Bronchial epithelial cell (primary cell): ENCODE measurements at regions not wholly inside any gene's neighbourhood (a gene's known extent, or its start where the extent isn't known, plus 50 kb on each side); places are given as distances from the start of the nearest gene placed in this dataset.

Source experiments
- DNase-seq: peaks from one replicate; pipeline ENCODE4 v3.0.0-alpha.2; 2010; ENCODE audit warnings: low read depth
- FAIRE-seq: peaks from 2 replicates; lab custom pipeline; 2011; peaks lifted over from hg19 to GRCh38; lab: Jason Lieb, UNC
- H3K27me3 ChIP-seq: 2 replicates; pipeline ENCODE4 v1.5.1; 2011; ENCODE audit warnings: low read length; ENCODE audit not compliant: control insufficient read depth, insufficient read depth
- H3K36me3 ChIP-seq: 2 replicates; pipeline ENCODE4 v1.5.1; 2011; ENCODE audit warnings: low read length; ENCODE audit not compliant: control insufficient read depth, insufficient read depth
- H3K4me3 ChIP-seq: 2 replicates; pipeline ENCODE4 v1.5.1; 2011; ENCODE audit warnings: mild to moderate bottlenecking, low read depth, low read length, control low read depth
- CTCF ChIP-seq: IDR thresholded peaks from 2 replicates; pipeline ENCODE4 v1.5.1; 2011; ENCODE audit warnings: mild to moderate bottlenecking, moderate library complexity, low read length, control low read depth, inconsistent platforms; ENCODE audit not compliant: insufficient read depth, severe bottlenecking

GRCh38 chr9:14435871-14436270, 121.9 kb upstream of the NFIB start:
- H3K36me3 ChIP-seq, result no peaks in the 10 kb centered on the region
- no peaks in the 10 kb centered on the region for H3K27me3 ChIP-seq
- no peak for DNase-seq
- FAIRE-seq, result no peak
- no peak overlapping the region for H3K4me3 ChIP-seq
- no peak for TF ChIP-seq CTCF

GRCh38 chr9:14434971-14435718, 121.2 kb upstream of the NFIB start:
- FAIRE-seq, result no peak
- TF ChIP-seq CTCF, result no peak
- Histone ChIP-seq H3K4me3 (no peak overlapping the region), H3K27me3 (no peaks in the 10 kb centered on the region), H3K36me3 (no peaks in the 10 kb centered on the region)
- DNase-seq, result no peak

- DNase-seq, result no peak
- no peaks in the 10 kb centered on the region for H3K36me3 ChIP-seq
- no peak for FAIRE-seq
- H3K4me3 ChIP-seq, result no peak overlapping the region
- no peaks in the 10 kb centered on the region for H3K27me3 ChIP-seq
- no peak for TF ChIP-seq CTCF
Measured at GRCh38 chr9:14434158-14434504, 120.2 kb upstream of the NFIB start.

- H3K36me3 ChIP-seq, result no peaks in the 10 kb centered on the region
- no peaks in the 10 kb centered on the region for H3K27me3 ChIP-seq
- H3K4me3 ChIP-seq, result no peak overlapping the region
- DNase-seq, result peak; percentile 57
- no peak for TF ChIP-seq CTCF
- no peak for FAIRE-seq
Measured at GRCh38 chr9:14433351-14434157, 119.6 kb upstream of the NFIB start.

GRCh38 chr9:14432666-14433350, 118.9 kb upstream of the NFIB start:
- DNase-seq (no peak), FAIRE-seq (no peak)
- no peaks in the 10 kb centered on the region for H3K36me3 ChIP-seq
- no peak overlapping the region for H3K4me3 ChIP-seq
- TF ChIP-seq CTCF, result no peak
- H3K27me3 ChIP-seq, result no peaks in the 10 kb centered on the region
